GM12892 (cell line): ENCODE measurements at regions not wholly inside any gene's neighbourhood (a gene's known extent, or its start where the extent isn't known, plus 50 kb on each side); places are given as distances from the start of the nearest gene placed in this dataset.

Experiments used
- POLR2A ChIP-seq: IDR thresholded peaks from 2 replicates; pipeline ENCODE4 v1.6.1; 2011; ENCODE audit warnings: low read depth, low read length, control low read depth
- POLR2AphosphoS5 ChIP-seq: IDR thresholded peaks from 2 replicates; pipeline ENCODE4 v1.6.1; 2011; ENCODE audit warnings: low read depth, low read length, control low read depth
- TAF1 ChIP-seq: IDR thresholded peaks from 2 replicates; pipeline ENCODE4 v1.6.1; 2011; ENCODE audit warnings: low read depth, mild to moderate bottlenecking, control low read depth, low read length, borderline replicate concordance

- no peak for TF ChIP-seq POLR2A
- no peak for TF ChIP-seq POLR2AphosphoS5
- no peak for TF ChIP-seq TAF1
Observed at GRCh38 chr3:163481738-163482137, 1596.6 kb downstream of the SI start.
